ENCODE measurements at regions not wholly inside any gene's neighbourhood (a gene's known extent, or its start where the extent isn't known, plus 50 kb on each side); places are given as distances from the start of the nearest gene placed in this dataset.

DNA sequence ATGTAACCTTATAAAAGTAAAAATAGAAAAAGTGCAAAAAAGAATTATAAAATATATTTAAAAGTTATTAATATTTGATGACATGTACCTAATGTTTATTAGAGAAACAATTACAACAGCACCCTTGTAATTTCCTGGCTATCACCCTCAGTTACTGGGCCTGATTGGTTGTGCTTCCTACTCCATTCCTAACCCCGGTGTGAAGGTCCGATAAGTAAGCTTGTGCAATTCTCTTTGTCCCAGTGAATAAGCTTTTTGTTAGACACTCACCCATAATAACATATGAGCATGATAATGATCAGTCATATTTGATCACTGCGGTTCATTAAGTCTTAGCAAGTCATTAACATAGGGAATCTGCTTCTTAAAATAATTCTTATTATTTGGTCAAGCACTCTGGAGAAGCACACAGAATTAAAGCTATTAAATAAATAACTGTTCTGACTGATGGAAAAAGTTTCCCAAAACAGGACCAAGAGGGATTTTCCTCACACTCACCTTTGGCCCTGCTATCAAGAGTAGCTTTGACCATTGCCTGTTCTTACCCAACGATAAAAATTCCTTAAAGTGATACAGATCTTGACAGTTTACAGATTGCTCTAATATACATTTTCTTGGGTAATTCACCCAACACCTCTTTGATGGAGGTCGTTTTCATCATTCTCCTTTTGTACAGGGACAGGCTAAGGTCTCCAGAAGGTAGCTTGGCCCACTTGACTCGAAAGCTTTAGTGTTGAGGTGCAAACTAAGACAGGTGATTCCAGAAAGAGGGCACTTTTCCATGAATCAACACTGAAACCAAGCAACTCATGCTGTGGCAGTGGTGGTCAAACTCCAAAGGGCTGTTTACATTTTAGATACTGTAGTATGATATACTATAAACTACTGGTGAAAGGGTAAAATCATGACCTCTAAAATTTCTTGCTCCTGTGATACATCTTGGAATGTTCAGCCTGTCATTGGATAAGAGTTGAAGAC, 543.0 kb upstream of the KCNMB2 start:
- no peak for DNase-seq (ENCODE audit: low spot score)

- no peak for DNase-seq (ENCODE audit: low spot score)
These were observed 541.3 kb upstream of the KCNMB2 start for GRCh38 chr3:177994976-177995375.

DNA sequence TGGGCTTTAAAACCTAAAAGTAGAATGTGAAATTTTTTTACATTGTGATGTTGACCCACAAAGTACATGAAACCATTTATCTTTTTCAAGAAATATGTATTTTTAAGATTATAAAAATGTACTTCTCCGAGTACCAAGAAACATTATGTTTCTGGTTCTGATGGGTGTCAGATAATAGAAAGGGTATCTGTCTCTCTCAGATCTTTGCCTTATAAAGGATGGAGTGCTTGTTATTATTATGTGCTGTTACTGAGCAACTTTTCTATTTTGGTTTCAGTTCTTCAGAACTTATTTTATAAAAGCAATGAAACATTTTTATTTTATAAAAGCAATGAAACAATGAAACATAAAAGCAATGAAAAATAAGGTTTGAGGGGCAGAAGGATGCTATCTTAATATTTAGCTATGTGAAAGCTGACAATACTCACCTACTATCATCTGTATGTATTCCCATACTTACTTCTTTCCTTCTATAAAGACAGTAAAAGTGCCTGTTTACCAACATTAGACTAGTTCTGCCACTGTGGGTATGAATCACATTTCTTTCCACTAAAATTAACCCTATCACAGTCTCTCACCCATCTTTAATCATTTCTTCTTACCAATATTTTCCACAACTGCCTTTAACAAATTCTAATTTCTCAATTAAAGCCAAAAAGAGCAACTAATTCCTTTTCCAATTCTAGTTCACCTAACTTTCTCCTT, 540.7 kb upstream of the KCNMB2 start:
- no peak for DNase-seq (ENCODE audit: low spot score)

GRCh38 chr3:178001670-178002101, 534.5 kb upstream of the KCNMB2 start:
- no peak for DNase-seq (ENCODE audit: low spot score)

GRCh38 chr3:178002113-178002512, 534.1 kb upstream of the KCNMB2 start:
- DNase-seq (ENCODE audit: low spot score), result no peak

GRCh38 chr3:178003756-178004155, 532.5 kb upstream of the KCNMB2 start:
- DNase-seq (ENCODE audit: low spot score), result no peak

DNA sequence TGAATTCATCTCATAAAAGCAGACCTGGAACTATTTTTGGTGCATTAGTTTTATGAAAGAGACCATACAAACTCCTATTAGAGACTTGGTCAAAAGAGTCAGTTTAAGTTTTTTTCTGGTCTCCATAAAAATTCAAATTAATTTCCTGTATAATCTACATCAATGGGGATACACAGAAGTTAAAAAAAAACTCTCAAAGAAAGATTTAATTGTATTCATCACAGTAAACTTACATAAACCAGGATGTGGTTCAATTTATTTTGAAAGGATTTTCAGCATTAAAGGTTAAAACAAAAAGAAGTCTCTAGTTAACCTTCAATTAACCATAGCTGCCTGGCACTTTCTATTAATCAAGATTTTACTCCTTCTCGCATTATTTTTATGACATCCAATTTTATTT, 530.3 kb upstream of the KCNMB2 start:
- no peak for DNase-seq (ENCODE audit: low spot score)

DNA sequence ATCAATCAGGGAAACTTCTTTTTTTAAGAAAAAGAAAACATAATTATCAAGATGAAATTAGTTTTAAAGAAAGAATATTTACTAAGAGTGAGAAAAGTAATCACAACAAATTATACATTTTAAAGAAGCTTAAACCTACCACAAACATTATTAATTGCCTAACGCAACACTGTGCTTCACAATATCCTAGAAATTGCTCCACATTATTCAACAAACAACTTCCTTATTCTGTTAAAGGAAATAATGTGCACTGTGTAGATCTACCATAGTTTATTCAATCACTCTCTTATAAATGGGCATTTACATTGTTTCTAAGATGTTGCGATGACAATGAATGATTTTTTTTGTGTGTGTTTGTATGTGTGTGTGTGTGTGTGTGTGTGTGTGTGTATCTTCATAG, 525.9 kb upstream of the KCNMB2 start:
- no peak for DNase-seq (ENCODE audit: low spot score)

- DNase-seq (ENCODE audit: low spot score), result no peak
These were observed 516.6 kb upstream of the KCNMB2 start for GRCh38 chr3:178019645-178020044.

- DNase-seq (ENCODE audit: low spot score), result peak; percentile 17
These were observed 513.6 kb upstream of the KCNMB2 start for GRCh38 chr3:178022599-178022998.

DNA sequence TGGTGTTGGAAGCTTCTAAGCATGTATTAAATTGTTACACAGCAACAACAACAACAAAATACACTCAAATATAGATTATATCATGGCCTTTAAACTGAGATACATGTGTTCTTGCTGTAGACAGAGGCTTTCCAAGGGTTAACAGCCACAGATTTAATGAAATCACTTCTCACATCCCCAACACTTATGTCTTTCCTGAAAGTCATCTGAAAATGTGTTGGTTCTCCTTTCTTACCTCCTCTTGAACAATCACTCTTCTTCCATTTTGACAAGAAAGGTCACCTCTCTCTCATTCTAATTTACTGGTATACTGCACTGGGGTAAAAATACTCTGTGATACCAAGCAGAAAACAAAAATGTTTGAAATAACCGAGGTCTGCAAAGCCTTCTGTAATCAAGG, 507.3 kb upstream of the KCNMB2 start:
- no peak for DNase-seq (ENCODE audit: low spot score)

DNA sequence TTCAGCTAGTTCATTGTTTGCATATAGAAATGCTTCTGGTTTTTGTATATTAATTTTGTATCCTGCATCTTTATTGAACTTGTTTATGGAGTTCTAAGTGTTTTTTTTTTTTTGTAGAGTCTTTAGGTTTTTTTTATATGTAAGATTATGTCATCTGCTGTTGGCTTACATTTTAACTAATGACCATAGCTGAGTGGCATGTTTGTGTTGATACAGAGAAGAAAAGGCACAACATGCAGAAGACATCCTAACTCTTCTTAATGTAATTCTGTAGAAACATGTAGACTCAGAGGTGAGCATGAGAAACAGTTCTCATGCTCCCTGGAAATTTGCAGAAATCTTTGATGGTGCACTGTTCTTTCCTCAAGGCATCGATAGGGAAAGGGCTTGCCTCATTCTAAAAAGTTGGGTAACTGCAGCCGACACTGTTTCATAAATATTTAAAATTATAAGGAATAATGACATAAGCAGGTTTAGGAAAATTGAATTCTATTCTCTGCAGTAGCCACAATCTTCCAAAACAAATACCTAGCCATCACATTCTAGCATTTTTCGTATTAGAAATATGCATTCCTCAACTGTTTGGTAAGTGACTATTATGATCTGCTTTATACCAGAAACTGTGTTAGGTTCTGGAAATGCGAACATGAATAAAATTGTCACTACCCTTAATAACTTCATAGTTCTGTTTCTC, 499.6 kb upstream of the KCNMB2 start:
- no peak for DNase-seq (ENCODE audit: low spot score)

DNA sequence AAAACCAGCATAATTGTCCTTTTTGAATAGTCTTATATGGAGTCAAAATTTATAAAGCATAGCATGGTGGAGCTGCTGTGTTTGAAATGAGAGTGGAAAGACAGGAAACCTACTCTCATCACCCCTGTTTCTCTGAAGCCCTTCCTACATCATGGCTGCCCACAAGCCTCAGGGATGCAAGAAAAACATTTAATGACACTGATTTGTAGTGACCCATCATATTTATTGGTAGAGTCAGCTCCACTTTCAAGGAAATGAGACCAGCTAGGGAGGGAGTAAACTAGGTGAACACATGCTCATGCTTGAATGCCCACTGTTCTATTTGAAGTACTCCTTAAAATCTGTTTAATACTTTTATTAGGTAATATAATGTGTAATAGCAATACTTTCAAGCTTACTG, 494.3 kb upstream of the KCNMB2 start:
- DNase-seq (ENCODE audit: low spot score), result no peak

GRCh38 chr3:178042376-178042775, 493.9 kb upstream of the KCNMB2 start:
- no peak for DNase-seq (ENCODE audit: low spot score)

DNA sequence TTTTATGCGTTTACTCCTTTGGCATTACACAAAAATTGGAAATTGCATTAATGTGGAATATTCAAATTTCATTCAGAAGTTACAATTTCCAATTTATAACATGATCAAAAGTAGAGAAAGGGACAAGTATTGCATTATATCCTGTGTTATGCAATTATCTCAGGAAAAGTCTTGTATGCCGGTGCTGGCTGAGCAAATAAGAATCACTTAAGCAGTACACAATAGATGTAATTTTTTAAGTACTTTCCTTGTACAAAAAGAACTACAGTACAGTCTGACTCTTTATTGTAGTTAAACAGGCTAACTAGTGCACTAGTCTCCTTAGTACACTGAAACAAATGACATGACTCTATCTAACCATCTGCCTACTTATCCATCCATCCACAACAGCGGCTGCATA, 493.2 kb upstream of the KCNMB2 start:
- no peak for DNase-seq (ENCODE audit: low spot score)

- DNase-seq (ENCODE audit: low spot score), result no peak
These were observed 491.9 kb upstream of the KCNMB2 start for GRCh38 chr3:178044320-178044719.

- no peak for DNase-seq (ENCODE audit: low spot score)
These were observed 488.7 kb upstream of the KCNMB2 start for GRCh38 chr3:178047496-178047895.

- DNase-seq (ENCODE audit: low spot score), result no peak
These were observed 487.5 kb upstream of the KCNMB2 start for GRCh38 chr3:178048768-178049167.

GRCh38 chr3:178054471-178054870, 481.8 kb upstream of the KCNMB2 start:
- no peak for DNase-seq (ENCODE audit: low spot score)

DNA sequence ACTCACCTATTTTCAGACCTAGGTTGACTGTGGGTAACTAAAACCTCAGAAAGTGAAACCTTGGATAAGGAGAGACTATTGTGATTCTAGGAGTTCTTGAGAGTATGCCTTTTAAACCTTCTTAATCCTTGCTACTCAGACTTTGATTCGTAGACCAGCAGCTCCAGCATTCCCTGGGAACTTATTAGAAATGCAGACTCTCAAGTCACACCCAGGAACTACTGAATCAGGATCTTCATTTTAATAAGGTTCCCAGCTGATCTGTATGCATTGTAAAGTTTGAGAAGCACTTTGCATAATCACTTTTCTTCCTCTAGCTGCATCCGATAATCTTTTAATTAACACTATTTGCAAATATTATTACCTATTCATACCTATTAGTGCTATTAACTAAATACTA, 480.3 kb upstream of the KCNMB2 start:
- DNase-seq (ENCODE audit: low spot score), result no peak

GRCh38 chr3:178056868-178057267, 479.4 kb upstream of the KCNMB2 start:
- DNase-seq (ENCODE audit: low spot score), result no peak

DNA sequence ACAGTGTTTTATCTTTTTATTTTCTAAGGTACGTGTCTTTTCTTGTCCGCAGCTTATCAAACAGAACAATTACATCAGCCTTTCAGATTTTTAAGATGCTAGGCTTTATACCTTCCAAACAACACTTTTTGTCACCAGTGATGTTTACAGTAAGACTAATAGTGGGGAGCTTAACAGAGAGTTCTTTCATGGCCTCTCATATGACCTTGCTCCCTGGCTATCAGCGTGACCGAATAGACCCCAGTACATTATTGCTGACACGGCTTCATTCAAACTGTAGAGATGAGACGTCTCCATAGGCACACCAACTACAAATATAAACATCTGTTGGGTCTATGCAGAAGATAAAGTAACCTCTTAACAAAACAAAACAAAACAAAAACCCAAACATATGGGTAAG, 477.6 kb upstream of the KCNMB2 start:
- no peak for DNase-seq (ENCODE audit: low spot score)

GRCh38 chr3:178059119-178059518, 477.1 kb upstream of the KCNMB2 start:
- no peak for DNase-seq (ENCODE audit: low spot score)

All from iPS-NIHi11 (cell line).